ENCODE measurements at regions not wholly inside any gene's neighbourhood (a gene's known extent, or its start where the extent isn't known, plus 50 kb on each side); places are given as distances from the start of the nearest gene placed in this dataset.
"Not testable (repeated sequence)": the region's sequence is repeated elsewhere in the genome, so short reads cannot be mapped to it uniquely, and the experiment has no call there.

DNA sequence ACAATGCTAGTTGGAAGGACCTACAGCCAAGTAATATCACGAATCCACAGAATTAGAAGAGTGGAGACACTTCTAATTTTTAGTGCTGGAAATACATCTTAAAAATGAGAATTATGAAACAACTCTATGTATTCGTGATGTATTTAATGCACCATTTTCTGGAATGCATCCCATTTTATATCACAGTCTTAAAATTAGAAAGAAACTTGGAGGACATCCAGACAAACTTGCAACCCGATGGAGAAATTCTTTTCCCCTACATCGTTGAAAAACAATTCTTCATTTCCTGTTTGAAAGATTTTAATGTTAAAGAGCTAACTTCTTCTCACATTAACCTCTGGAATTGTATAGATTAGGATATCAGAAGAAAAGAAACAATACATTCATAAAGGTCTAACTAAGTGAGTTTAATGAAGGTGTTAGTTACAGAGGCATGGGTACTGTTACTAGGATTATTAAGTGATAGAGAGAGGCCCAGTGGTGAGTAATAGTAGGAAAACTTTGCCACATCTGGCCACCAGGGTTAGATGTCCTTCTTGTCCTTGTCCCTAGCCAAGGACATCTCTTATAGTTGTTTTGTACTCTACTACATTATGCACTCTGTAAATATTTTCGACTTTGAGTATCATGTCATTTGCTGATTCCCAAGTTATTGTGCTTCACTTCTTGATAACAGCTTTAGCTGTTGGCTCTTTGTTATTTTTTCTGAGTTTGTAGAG, 502.4 kb upstream of the PTCHD4 start:
- no peaks in the 10 kb centered on the region for H3K4me1 Mint-ChIP-seq (ENCODE audit: low read depth)
- H3K27me3 Mint-ChIP-seq (ENCODE audit: insufficient read depth): no peaks in the 10 kb centered on the region
- DNase-seq (ENCODE audit: low spot score): no peak
- no peak overlapping the region for H3K27ac Mint-ChIP-seq
- intact Hi-C loops (cut with micrococcal nuclease): no loop called here
- H3K9me3 Mint-ChIP-seq: peaks cover 3% of the 10 kb centered on the region
- no peaks in the 10 kb centered on the region for H3K36me3 Mint-ChIP-seq (ENCODE audit: low read depth)
- H3K4me3 Mint-ChIP-seq: no peak overlapping the region

GRCh38 chr6:48611332-48611731, 500.3 kb upstream of the PTCHD4 start:
- Mint-ChIP-seq H3K4me3 (no peak overlapping the region), H3K27me3 (ENCODE audit: insufficient read depth) (no peaks in the 10 kb centered on the region), H3K4me1 (ENCODE audit: low read depth) (no peaks in the 10 kb centered on the region), H3K36me3 (ENCODE audit: low read depth) (no peaks in the 10 kb centered on the region), H3K27ac (no peak overlapping the region), H3K9me3 (peaks cover 3% of the 10 kb centered on the region)
- intact Hi-C loops (cut with micrococcal nuclease): no loop called here
- DNase-seq (ENCODE audit: low spot score): no peak

DNA sequence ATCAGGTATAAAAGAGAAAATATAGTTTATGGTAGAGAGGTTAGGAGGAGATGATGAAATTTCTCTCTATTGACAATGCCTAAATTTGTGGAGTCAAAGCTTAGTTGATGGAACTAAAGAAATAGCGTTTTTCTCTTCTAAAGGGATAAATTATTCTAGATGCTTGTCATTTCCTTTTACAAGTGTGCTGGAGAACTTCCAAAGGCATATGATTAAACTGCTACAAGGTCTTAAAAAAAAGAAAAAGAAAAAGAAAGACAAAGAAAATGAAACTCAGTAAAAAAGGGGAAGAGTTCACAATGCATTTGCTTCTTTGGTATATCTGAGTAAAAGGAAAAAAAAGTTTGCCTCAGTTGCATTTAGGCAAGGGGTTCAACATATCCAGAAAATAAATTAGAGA, 499.8 kb upstream of the PTCHD4 start:
- Mint-ChIP-seq H3K4me1 (ENCODE audit: low read depth) (no peaks in the 10 kb centered on the region), H3K27me3 (ENCODE audit: insufficient read depth) (no peaks in the 10 kb centered on the region), H3K36me3 (ENCODE audit: low read depth) (no peaks in the 10 kb centered on the region), H3K9me3 (peaks cover 3% of the 10 kb centered on the region), H3K4me3 (no peak overlapping the region), H3K27ac (no peak overlapping the region)
- DNase-seq (ENCODE audit: low spot score): no peak
- intact Hi-C loops (cut with micrococcal nuclease): no loop called here

GRCh38 chr6:48606618-48607017, 495.6 kb upstream of the PTCHD4 start:
- H3K36me3 Mint-ChIP-seq (ENCODE audit: low read depth): no peaks in the 10 kb centered on the region
- H3K4me3 Mint-ChIP-seq: no peak overlapping the region
- no peaks in the 10 kb centered on the region for H3K4me1 Mint-ChIP-seq (ENCODE audit: low read depth)
- H3K27ac Mint-ChIP-seq: no peak overlapping the region
- no peak for DNase-seq (ENCODE audit: low spot score)
- H3K9me3 Mint-ChIP-seq: peaks cover 3% of the 10 kb centered on the region
- no peaks in the 10 kb centered on the region for H3K27me3 Mint-ChIP-seq (ENCODE audit: insufficient read depth)
- intact Hi-C loops (cut with micrococcal nuclease): no loop called here

DNA sequence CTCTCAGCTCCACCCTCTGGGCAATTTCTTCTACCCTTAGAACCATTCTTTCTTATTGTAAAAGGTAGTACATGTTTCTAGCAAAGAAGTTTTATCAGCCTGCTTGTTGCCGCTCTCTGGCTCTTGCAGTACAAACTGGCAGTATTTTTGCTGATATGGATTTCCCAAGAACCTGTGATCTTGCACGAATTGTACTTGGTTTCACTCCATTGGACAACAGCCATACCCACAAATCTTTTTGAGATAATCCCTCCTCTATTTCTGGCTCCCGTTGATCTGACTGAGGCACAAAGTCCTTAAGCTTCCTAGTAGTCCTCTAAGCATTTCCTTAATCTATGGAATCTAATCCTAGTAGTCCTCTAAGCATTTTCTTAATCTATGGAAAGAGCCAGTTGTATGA, 487.0 kb upstream of the PTCHD4 start:
- H3K4me1 Mint-ChIP-seq (ENCODE audit: low read depth): no peaks in the 10 kb centered on the region
- intact Hi-C loops (cut with micrococcal nuclease): no loop called here
- H3K4me3 Mint-ChIP-seq: no peak overlapping the region
- peaks cover 3% of the 10 kb centered on the region for H3K9me3 Mint-ChIP-seq
- DNase-seq (ENCODE audit: low spot score): no peak
- no peak overlapping the region for H3K27ac Mint-ChIP-seq
- H3K36me3 Mint-ChIP-seq (ENCODE audit: low read depth): no peaks in the 10 kb centered on the region
- H3K27me3 Mint-ChIP-seq (ENCODE audit: insufficient read depth): no peaks in the 10 kb centered on the region

DNA sequence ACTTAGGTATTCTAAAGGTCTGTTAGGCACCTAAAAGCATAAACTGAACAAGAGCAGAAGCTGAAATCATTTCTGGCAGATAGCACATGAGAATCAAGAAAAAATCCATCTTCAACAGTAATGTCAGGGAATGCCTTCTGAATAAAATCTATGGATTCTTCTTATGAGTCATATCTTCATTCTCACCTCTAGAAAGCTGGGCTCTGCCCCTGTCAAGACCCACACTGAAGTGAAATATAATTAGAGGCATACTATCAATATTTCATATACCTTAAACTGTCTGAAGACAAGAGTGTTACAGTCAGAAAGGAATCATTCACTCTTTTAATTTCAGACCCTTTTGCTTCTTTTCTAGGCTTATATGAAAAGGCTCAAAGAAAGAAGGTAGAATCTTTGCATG, 485.8 kb upstream of the PTCHD4 start:
- H3K4me1 Mint-ChIP-seq (ENCODE audit: low read depth): no peaks in the 10 kb centered on the region
- H3K9me3 Mint-ChIP-seq: peaks cover 7% of the 10 kb centered on the region
- no peak overlapping the region for H3K4me3 Mint-ChIP-seq
- intact Hi-C loops (cut with micrococcal nuclease): no loop called here
- no peak for DNase-seq (ENCODE audit: low spot score)
- H3K27ac Mint-ChIP-seq: no peak overlapping the region
- H3K36me3 Mint-ChIP-seq (ENCODE audit: low read depth): no peaks in the 10 kb centered on the region
- H3K27me3 Mint-ChIP-seq (ENCODE audit: insufficient read depth): no peaks in the 10 kb centered on the region

DNA sequence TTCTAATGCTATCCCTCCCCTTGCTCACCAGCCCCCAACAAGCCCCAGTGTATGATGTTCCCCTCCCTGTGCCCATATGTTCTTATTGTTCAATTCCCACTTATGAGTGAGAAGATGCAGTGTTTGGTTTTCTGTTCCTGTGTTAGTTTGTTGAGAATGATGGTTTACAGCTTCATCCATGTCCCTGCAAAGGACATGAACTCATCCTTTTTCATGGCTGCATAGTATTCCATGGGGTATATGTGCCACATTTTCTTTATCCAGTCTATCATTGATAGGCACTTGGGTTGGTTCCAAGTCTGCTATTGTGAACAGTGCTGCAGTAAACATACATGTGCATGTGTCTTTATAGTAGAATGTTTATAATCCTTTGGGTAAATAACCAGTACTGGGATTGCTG, 480.2 kb upstream of the PTCHD4 start:
- H3K27me3 Mint-ChIP-seq (ENCODE audit: insufficient read depth); H3K36me3 Mint-ChIP-seq (ENCODE audit: low read depth); H3K4me3 Mint-ChIP-seq; DNase-seq (ENCODE audit: low spot score); H3K27ac Mint-ChIP-seq; H3K4me1 Mint-ChIP-seq (ENCODE audit: low read depth); intact Hi-C loops (cut with micrococcal nuclease): not testable (repeated sequence)
- H3K9me3 Mint-ChIP-seq: peaks cover 18% of the 10 kb centered on the region

- Mint-ChIP-seq H3K36me3 (ENCODE audit: low read depth) (no peaks in the 10 kb centered on the region), H3K27ac (no peak overlapping the region), H3K4me1 (ENCODE audit: low read depth) (no peaks in the 10 kb centered on the region), H3K27me3 (ENCODE audit: insufficient read depth) (no peaks in the 10 kb centered on the region), H3K4me3 (no peak overlapping the region), H3K9me3 (no peaks in the 10 kb centered on the region)
- no peak for DNase-seq (ENCODE audit: low spot score)
- intact Hi-C loops (cut with micrococcal nuclease): no loop called here
Observed at GRCh38 chr6:48584846-48585245, 473.8 kb upstream of the PTCHD4 start.

DNA sequence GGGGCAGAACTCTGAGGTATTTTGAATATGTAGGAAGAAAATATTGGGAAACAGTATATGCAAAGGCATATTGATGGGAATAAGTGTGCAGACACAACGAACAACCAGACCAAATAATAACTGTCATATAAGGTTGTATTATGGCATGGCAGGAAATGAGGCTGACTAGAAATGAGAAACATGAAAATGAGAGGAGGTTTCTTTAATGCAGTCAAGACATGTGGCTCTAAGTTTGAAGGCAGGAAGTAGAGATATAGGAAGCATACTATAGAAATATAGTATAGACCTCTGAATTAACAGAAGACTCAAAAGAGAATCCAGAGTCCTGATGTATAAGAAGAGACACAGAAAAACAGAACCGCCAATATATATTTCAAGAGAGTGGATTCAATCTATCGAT, 459.7 kb upstream of the PTCHD4 start:
- no peaks in the 10 kb centered on the region for H3K4me1 Mint-ChIP-seq (ENCODE audit: low read depth)
- no peaks in the 10 kb centered on the region for H3K27me3 Mint-ChIP-seq (ENCODE audit: insufficient read depth)
- peaks cover 6% of the 10 kb centered on the region for H3K9me3 Mint-ChIP-seq
- no peak overlapping the region for H3K4me3 Mint-ChIP-seq
- H3K36me3 Mint-ChIP-seq (ENCODE audit: low read depth): no peaks in the 10 kb centered on the region
- no peak for DNase-seq (ENCODE audit: low spot score)
- H3K27ac Mint-ChIP-seq: no peak overlapping the region
- intact Hi-C loops (cut with micrococcal nuclease): no loop called here

- no peak overlapping the region for H3K4me3 Mint-ChIP-seq
- intact Hi-C loops (cut with micrococcal nuclease): no loop called here
- no peaks in the 10 kb centered on the region for H3K27me3 Mint-ChIP-seq (ENCODE audit: insufficient read depth)
- no peak overlapping the region for H3K27ac Mint-ChIP-seq
- H3K36me3 Mint-ChIP-seq (ENCODE audit: low read depth): no peaks in the 10 kb centered on the region
- peaks cover 6% of the 10 kb centered on the region for H3K9me3 Mint-ChIP-seq
- no peak for DNase-seq (ENCODE audit: low spot score)
- no peaks in the 10 kb centered on the region for H3K4me1 Mint-ChIP-seq (ENCODE audit: low read depth)
Observed at GRCh38 chr6:48568856-48569255, 457.9 kb upstream of the PTCHD4 start.

- no peaks in the 10 kb centered on the region for H3K4me1 Mint-ChIP-seq (ENCODE audit: low read depth)
- H3K9me3 Mint-ChIP-seq: peaks cover 6% of the 10 kb centered on the region
- no peak for DNase-seq (ENCODE audit: low spot score)
- no peaks in the 10 kb centered on the region for H3K27me3 Mint-ChIP-seq (ENCODE audit: insufficient read depth)
- H3K36me3 Mint-ChIP-seq (ENCODE audit: low read depth): no peaks in the 10 kb centered on the region
- intact Hi-C loops (cut with micrococcal nuclease): no loop called here
- H3K27ac Mint-ChIP-seq: no peak overlapping the region
- no peak overlapping the region for H3K4me3 Mint-ChIP-seq
Observed at GRCh38 chr6:48567016-48567415, 456.0 kb upstream of the PTCHD4 start.

DNA sequence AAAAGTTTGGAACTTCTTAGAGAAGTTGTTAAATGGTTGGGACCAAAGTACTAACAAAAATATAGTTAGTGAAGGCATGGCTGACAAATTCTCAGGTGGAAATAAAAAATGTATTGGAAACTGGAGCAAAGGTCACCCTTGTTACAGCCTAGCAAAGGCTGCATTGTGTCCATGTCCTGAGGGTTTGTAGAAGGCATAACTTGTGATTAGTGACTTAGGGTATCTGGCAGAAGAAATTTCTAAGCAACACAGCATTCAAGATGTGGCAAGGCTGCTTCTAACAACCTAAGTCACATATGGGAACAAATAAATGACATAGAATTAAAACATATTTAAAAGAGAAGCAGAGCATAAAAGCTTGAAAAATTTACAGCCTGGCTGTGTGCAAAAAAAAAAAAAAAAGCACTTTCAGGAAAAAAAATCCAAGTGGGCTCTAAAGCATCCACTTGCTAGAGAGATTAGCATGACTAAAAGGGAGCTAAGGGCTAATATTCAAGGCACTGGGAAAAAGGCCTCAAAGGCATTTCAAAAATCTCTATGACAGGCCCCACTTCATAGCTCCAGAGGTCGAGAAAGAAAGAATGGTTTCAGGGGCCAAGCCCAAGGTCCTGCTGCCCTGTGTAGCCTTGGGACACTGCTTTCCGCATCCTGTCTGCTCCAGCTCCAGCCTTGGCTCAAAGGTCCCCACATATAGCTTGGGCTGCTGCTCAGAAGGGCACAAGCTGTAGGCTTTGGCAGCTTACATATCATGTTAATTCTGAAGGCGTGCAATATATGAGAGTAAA, 453.2 kb upstream of the PTCHD4 start:
- Mint-ChIP-seq H3K27me3 (ENCODE audit: insufficient read depth) (no peaks in the 10 kb centered on the region), H3K9me3 (peaks cover 6% of the 10 kb centered on the region), H3K27ac (no peak overlapping the region), H3K36me3 (ENCODE audit: low read depth) (no peaks in the 10 kb centered on the region), H3K4me3 (no peak overlapping the region), H3K4me1 (ENCODE audit: low read depth) (no peaks in the 10 kb centered on the region)
- no peak for DNase-seq (ENCODE audit: low spot score)
- intact Hi-C loops (cut with micrococcal nuclease): no loop called here

- intact Hi-C loops (cut with micrococcal nuclease): no loop called here
- DNase-seq (ENCODE audit: low spot score): no peak
- no peak overlapping the region for H3K4me3 Mint-ChIP-seq
- no peaks in the 10 kb centered on the region for H3K4me1 Mint-ChIP-seq (ENCODE audit: low read depth)
- no peaks in the 10 kb centered on the region for H3K36me3 Mint-ChIP-seq (ENCODE audit: low read depth)
- H3K27ac Mint-ChIP-seq: no peak overlapping the region
- H3K27me3 Mint-ChIP-seq (ENCODE audit: insufficient read depth): no peaks in the 10 kb centered on the region
- H3K9me3 Mint-ChIP-seq: peaks cover 2% of the 10 kb centered on the region
Observed at GRCh38 chr6:48563433-48563832, 452.4 kb upstream of the PTCHD4 start.

All from activated T-helper 1 cell treated with anti-CD3 and anti-CD28 coated beads, Interleukin-12 subunit alpha, Interleukin-12 subunit beta, Interleukin-2, Interleukin-4 antibody, amounts not matched to agents 30 ng/mL and 10 ng/mL and 1 ng/mL, durations not matched to agents 14 hours and 24 hours and 36 hours (primary cell).